Bronchial epithelial cell (primary cell): ENCODE measurements at regions not wholly inside any gene's neighbourhood (a gene's known extent, or its start where the extent isn't known, plus 50 kb on each side); places are given as distances from the start of the nearest gene placed in this dataset.

Source experiments
- DNase-seq: peaks from one replicate; pipeline ENCODE4 v3.0.0-alpha.2; 2010; ENCODE audit warnings: low read depth
- FAIRE-seq: peaks from 2 replicates; lab custom pipeline; 2011; peaks lifted over from hg19 to GRCh38; lab: Jason Lieb, UNC
- H3K27me3 ChIP-seq: 2 replicates; pipeline ENCODE4 v1.5.1; 2011; ENCODE audit warnings: low read length; ENCODE audit not compliant: control insufficient read depth, insufficient read depth
- H3K36me3 ChIP-seq: 2 replicates; pipeline ENCODE4 v1.5.1; 2011; ENCODE audit warnings: low read length; ENCODE audit not compliant: control insufficient read depth, insufficient read depth
- H3K4me3 ChIP-seq: 2 replicates; pipeline ENCODE4 v1.5.1; 2011; ENCODE audit warnings: mild to moderate bottlenecking, low read depth, low read length, control low read depth
- TF ChIP-seq, protein P1 (sequence below): IDR thresholded peaks from 2 replicates; pipeline ENCODE4 v1.5.1; 2011; ENCODE audit warnings: mild to moderate bottlenecking, moderate library complexity, low read length, control low read depth, inconsistent platforms; ENCODE audit not compliant: insufficient read depth, severe bottlenecking

DNA sequence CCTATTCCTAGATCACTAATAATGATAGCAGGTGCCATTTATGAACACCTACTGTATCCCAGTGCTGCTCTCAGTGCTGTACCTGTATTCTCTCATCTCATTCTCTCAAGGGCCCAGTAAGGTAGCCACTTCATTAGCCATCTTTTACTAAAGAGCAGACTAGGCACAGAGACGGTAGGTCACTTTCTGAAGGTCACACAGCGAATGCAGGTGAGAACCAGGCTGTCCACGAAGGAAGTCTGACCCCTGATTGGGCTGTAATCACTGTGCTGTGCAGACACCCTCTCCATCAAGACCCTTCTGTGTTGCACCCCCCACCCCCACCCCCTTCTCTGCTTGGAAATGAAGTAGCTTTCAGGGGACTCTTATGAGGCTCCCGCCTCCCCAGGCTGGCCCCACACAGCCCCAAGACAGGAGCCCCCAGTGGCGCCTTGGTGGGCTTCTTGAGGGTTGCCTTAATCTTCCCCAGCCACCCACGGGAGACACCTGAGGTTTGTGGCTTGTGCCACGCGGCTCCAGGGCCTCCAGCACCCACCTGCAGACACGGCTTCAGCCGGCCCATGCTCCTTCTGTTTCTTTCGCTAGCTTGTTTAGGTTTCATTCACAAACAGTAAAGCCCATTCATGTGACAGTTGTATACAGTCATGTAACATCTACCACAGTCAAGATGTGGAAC is 81.7 kb upstream of the FAM20C start:
- Histone ChIP-seq H3K36me3 (no peaks in the 10 kb centered on the region), H3K27me3 (no peaks in the 10 kb centered on the region), H3K4me3 (no peak overlapping the region)
- TF ChIP-seq, protein P1, sequence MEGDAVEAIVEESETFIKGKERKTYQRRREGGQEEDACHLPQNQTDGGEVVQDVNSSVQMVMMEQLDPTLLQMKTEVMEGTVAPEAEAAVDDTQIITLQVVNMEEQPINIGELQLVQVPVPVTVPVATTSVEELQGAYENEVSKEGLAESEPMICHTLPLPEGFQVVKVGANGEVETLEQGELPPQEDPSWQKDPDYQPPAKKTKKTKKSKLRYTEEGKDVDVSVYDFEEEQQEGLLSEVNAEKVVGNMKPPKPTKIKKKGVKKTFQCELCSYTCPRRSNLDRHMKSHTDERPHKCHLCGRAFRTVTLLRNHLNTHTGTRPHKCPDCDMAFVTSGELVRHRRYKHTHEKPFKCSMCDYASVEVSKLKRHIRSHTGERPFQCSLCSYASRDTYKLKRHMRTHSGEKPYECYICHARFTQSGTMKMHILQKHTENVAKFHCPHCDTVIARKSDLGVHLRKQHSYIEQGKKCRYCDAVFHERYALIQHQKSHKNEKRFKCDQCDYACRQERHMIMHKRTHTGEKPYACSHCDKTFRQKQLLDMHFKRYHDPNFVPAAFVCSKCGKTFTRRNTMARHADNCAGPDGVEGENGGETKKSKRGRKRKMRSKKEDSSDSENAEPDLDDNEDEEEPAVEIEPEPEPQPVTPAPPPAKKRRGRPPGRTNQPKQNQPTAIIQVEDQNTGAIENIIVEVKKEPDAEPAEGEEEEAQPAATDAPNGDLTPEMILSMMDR = no peak
- DNase-seq (no peak), FAIRE-seq (no peak)

DNA sequence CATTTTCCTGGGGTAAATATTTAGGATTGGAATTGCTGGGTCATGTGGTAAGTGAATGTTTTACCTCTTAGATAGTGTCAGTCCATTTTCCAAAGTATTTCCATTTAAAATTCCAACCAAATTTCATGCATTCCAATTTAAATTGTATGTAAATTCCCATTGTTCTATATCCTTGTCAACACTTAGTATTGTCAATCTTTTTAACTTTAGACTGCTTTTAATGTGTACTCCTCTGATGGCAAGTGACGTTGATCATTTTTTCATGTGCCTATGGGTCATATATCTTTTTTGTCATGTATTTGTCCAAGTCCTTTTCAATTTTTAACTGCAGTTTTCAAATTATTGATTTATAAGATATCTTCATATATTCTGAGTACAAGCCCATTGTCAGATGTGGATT is 80.8 kb upstream of the FAM20C start:
- DNase-seq (no peak), FAIRE-seq (no peak)
- TF ChIP-seq, protein P1 = no peak
- Histone ChIP-seq H3K27me3 (no peaks in the 10 kb centered on the region), H3K36me3 (no peaks in the 10 kb centered on the region), H3K4me3 (no peak overlapping the region)

DNA sequence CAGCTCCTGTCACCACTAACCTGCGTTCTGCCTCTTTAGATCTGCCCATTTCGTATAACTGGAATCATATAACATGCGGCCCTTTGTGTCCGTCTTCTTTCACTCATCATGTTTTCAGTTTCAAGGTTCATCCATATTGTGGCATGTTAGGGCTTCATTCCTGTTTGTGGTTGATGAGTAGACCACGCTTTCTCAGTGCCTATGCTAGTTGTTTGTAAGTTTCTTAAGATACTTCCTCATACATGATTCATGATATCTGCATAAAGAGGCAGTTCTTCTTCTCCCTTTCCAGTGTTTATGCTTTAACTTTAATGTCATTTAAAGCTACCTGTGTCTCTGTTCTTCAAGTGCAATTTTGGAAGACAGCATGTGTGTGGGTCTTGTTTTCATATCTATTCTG is 79.5 kb upstream of the FAM20C start:
- FAIRE-seq (no peak), DNase-seq (peak; percentile 50)
- Histone ChIP-seq H3K4me3 (no peak overlapping the region), H3K27me3 (no peaks in the 10 kb centered on the region), H3K36me3 (no peaks in the 10 kb centered on the region)
- TF ChIP-seq, protein P1 = no peak

DNA sequence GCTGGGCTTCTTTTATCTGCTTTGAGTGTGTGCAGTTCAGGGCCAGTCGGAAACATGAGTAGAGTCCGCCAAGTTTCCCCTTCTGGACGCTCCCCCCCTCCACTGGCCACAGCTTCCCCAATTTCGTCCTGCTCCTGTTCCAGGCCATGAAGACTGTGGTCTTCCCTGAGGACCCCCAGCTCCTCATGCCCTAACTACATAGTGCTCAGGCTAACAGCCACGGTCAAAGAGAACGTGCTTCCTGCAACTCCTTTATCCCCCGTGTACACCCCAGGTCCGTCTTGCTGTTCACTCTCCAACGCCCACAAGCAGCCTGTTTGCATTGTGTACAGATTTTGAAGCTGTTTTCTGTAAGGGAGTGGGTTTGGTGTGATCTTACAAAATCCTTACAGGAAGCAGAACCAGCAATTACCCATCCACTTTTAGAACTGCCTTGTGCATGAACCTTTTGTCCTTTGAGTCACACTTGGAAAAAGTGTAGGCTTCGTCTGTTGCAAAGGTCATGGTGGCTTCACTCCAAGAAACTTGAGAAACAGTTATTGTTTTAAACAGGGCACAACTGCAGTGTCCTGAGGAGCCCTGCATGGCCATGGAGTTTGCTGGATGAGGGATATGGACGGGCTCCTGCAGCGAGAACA is 77.0 kb upstream of the FAM20C start:
- DNase-seq (no peak), FAIRE-seq (no peak)
- TF ChIP-seq, protein P1 = no peak
- no peaks in the 10 kb centered on the region for H3K36me3 ChIP-seq
- H3K4me3 ChIP-seq = no peak overlapping the region
- H3K27me3 ChIP-seq = no peaks in the 10 kb centered on the region

DNA sequence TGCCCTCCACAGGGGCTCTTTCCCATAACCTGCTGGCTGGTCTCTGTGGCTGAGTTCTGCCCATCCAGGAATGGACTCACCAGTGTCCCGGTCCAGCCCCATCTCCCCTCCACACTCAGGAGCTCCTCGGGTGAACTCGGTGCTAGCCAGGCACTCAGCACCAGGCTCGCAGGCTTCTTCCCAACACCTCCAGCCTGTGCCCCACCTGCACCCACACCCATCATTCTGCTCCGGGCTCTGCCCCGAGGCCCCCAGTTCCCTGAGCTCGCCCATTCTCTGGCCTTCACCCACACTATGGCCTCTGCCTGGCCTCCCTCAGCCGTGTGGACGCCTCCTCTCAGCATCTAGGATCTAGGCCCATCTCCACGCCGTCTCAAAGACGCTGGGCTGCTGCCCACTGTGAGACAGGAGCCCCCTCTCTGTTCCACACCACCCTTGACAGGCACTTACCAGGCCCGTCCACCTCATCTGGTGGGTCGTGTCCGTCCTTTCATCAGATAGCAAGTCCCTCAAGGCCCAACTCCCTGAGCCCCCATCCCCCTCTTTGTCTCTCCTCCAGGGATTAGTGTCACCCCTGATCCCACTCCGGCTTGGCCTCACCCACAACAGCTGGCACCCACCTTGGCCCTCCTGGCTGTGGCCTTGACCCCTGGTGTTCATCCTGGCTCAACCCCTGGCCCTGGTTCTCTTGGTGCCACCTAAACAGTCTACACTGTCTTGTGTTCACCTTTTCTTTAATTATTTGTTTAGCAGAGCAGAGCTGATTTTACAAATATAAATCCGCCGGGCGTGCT is 76.0 kb upstream of the FAM20C start:
- Histone ChIP-seq H3K27me3 (no peaks in the 10 kb centered on the region), H3K36me3 (no peaks in the 10 kb centered on the region), H3K4me3 (no peak overlapping the region)
- no peak for DNase-seq
- TF ChIP-seq, protein P1 = no peak
- FAIRE-seq = no peak
